Upper lobe of right lung (tissue), 1 donor: ENCODE measurements at regions not wholly inside any gene's neighbourhood (a gene's known extent, or its start where the extent isn't known, plus 50 kb on each side); places are given as distances from the start of the nearest gene placed in this dataset.

Source experiments
- ATAC-seq: fragments of 200-7000 bp; cut with Tn5 transposase; one replicate; pipeline ENCODE4 v1.9.1; 2020; ENCODE audit warnings: mild to moderate bottlenecking, moderate library complexity
- DNase-seq: peaks from one replicate; pipeline ENCODE4 v3.0.0-alpha.2; 2020
- H3K27ac ChIP-seq: fragments of 200-600 bp; one replicate; pipeline ENCODE4 v1.8.0; 2022
- H3K27me3 ChIP-seq: fragments of 200-600 bp; one replicate; pipeline ENCODE4 v1.8.0; 2022; ENCODE audit warnings: mild to moderate bottlenecking
- H3K36me3 ChIP-seq: fragments of 200-600 bp; one replicate; pipeline ENCODE4 v1.8.0; 2022
- H3K4me1 ChIP-seq: fragments of 200-600 bp; one replicate; pipeline ENCODE4 v1.8.0; 2022
- H3K4me3 ChIP-seq: fragments of 200-600 bp; one replicate; pipeline ENCODE4 v1.8.0; 2022; ENCODE audit warnings: mild to moderate bottlenecking
- H3K9me3 ChIP-seq: fragments of 200-600 bp; one replicate; pipeline ENCODE4 v1.8.0; 2022
- CTCF ChIP-seq: fragments of 200-600 bp; IDR thresholded peaks from one replicate; pipeline ENCODE4 v1.8.0; 2022; ENCODE audit warnings: antibody characterized with exemption
- intact Hi-C: fragments of 100-400 bp; cut with DNase I; formaldehyde crosslinking; loops from one replicate; pipeline ENCODE4 v1.11.0; 2022
- donor health status: DM: no; HTN: yes; CAD: no; lungs with severe emphysema.

- ATAC-seq: peak; percentile 49
- Histone ChIP-seq H3K27ac (no peak overlapping the region), H3K9me3 (no peaks in the 10 kb centered on the region), H3K27me3 (no peaks in the 10 kb centered on the region), H3K4me1 (no peaks in the 10 kb centered on the region), H3K36me3 (no peaks in the 10 kb centered on the region), H3K4me3 (no peak overlapping the region)
- no peak for TF ChIP-seq CTCF
- no peak for DNase-seq
- intact Hi-C loops: no loop called here
These were observed 258.3 kb upstream of the FOXQ1 start for GRCh38 chr6:1053586-1053985.

- Histone ChIP-seq H3K4me1 (peaks cover 4% of the 10 kb centered on the region), H3K36me3 (no peaks in the 10 kb centered on the region), H3K27me3 (no peaks in the 10 kb centered on the region), H3K27ac (no peak overlapping the region), H3K4me3 (no peak overlapping the region), H3K9me3 (no peaks in the 10 kb centered on the region)
- no peak for DNase-seq
- no peak for ATAC-seq
- TF ChIP-seq CTCF: no peak
- intact Hi-C loops: no loop called here
These were observed 259.6 kb upstream of the FOXQ1 start for GRCh38 chr6:1052262-1052661.

DNA sequence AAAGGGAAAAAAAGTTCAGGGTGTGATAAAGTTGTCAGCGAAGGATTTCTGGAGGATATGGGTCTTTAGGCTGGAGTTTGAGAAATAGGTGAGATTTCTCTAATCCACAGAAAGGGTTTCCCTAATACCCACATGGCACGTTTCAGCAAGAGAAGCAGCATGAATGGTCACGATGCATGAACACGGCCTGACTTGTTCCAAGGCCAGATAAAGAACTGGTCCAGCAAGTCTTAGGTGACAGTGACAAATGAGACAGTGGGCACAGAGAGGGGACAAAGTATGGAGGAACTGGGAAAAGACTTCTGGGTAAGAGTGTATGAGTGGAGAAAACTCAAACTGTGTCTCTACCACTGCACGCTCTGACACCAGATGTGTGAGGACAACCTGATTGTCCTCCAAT, 262.0 kb upstream of the FOXQ1 start:
- intact Hi-C loops: no loop called here
- Histone ChIP-seq H3K27me3 (no peaks in the 10 kb centered on the region), H3K36me3 (no peaks in the 10 kb centered on the region), H3K9me3 (no peaks in the 10 kb centered on the region), H3K4me3 (no peak overlapping the region), H3K27ac (no peak overlapping the region), H3K4me1 (peaks cover 4% of the 10 kb centered on the region)
- no peak for DNase-seq
- ATAC-seq: no peak
- TF ChIP-seq CTCF: no peak

GRCh38 chr6:1049170-1049569, 262.7 kb upstream of the FOXQ1 start:
- Histone ChIP-seq H3K27me3 (no peaks in the 10 kb centered on the region), H3K9me3 (no peaks in the 10 kb centered on the region), H3K36me3 (no peaks in the 10 kb centered on the region), H3K27ac (no peak overlapping the region), H3K4me3 (no peak overlapping the region), H3K4me1 (peaks cover 4% of the 10 kb centered on the region)
- no peak for DNase-seq
- no peak for TF ChIP-seq CTCF
- intact Hi-C loops: no loop called here
- no peak for ATAC-seq

- Histone ChIP-seq H3K4me1 (peaks cover 4% of the 10 kb centered on the region), H3K36me3 (no peaks in the 10 kb centered on the region), H3K4me3 (no peak overlapping the region), H3K27me3 (no peaks in the 10 kb centered on the region), H3K9me3 (no peaks in the 10 kb centered on the region), H3K27ac (no peak overlapping the region)
- TF ChIP-seq CTCF: no peak
- ATAC-seq: no peak
- intact Hi-C loops: no loop called here
- no peak for DNase-seq
These were observed 263.8 kb upstream of the FOXQ1 start for GRCh38 chr6:1047981-1048541.

DNA sequence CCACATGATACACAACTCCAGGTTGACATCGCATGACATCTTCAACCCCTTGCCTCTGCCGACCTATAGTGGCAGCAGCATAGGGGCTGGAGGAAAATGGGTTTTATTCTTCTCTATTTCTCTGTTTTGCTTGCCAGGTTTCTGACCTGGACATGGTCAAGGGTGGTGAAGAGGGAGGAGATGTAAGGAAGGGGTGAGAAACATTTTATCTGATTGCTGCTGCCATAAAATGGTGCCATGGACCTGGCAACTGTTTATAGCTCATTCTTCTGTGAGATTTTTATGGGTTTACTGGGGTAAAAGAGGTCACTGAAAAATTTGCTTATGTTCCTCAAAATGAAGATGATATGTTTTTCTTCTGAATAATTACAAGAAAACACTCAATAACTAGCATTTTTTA, 266.7 kb upstream of the FOXQ1 start:
- no peak for DNase-seq
- intact Hi-C loops: no loop called here
- Histone ChIP-seq H3K4me1 (peaks cover 4% of the 10 kb centered on the region), H3K4me3 (no peak overlapping the region), H3K36me3 (no peaks in the 10 kb centered on the region), H3K27me3 (no peaks in the 10 kb centered on the region), H3K9me3 (no peaks in the 10 kb centered on the region), H3K27ac (no peak overlapping the region)
- no peak for ATAC-seq
- TF ChIP-seq CTCF: no peak
